GM18502 (cell line): ENCODE measurements at regions not wholly inside any gene's neighbourhood (a gene's known extent, or its start where the extent isn't known, plus 50 kb on each side); places are given as distances from the start of the nearest gene placed in this dataset.
A peak's percentile ranks its signal among the peaks of the same experiment; 100 is the strongest.

Experiments
- ATAC-seq: cut with Tn5 transposase; IDR thresholded peaks from one replicate; pipeline ENCODE4 v1.9.1; 2021; ENCODE audit warnings: mild to moderate bottlenecking; ENCODE audit not compliant: unreplicated experiment, poor library complexity

DNA sequence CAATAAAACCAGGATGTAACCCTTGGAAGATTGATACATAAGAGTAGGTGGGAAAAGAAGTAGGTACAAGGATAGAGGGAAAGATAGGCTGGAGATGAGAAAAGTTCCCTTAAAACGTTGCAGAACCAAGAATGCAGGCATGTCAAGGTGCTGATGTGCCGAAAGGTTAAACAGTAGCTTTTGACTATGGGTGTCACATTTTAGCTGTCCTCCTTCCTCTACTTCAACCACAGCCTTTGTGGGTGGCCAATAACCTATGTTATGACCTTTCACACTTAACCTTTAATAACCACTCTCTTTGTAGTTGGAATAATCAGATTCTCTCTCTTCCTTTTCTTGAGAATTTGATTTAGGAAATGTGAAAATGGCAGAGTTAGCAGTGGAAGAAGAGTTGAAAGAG lies 184.5 kb upstream of the GAP43 start:
- no peak for ATAC-seq

DNA sequence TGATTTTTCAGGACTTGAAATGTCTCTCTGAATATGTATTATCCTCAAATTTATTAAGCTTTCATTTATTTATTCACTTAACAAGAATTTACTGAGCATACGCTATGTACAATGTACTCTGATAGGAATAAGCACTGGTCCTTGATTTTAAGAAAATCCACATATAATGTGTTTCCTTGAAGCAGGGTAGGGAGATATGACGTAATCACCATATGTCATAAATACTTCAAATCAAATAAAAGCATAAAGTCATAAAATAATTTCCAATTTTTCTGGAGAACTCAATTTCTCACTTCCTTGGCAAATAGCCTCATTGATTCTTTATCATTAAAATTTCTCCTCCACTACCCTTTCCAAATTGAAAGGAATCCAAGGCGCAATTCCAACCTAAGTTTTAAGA lies 177.8 kb upstream of the GAP43 start:
- ATAC-seq = no peak

DNA sequence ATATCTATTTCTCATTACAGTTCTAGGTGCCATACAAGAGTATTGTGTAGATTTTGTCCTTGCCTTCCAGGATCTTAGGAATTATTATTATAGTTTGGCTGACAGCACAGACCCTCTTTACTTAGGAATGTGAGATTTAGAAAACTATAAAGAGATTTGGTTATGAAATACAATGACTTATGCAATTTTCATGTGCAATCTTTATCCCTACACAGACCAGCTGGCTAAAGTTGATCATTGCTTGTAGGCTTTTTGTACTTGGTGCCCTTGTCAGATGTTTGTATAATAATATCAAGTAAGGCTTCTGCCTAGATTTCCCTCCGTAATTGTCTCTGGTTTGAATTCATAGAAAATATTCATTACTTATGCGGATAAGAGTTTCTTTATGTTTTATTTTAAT lies 174.5 kb upstream of the GAP43 start:
- ATAC-seq = no peak

DNA sequence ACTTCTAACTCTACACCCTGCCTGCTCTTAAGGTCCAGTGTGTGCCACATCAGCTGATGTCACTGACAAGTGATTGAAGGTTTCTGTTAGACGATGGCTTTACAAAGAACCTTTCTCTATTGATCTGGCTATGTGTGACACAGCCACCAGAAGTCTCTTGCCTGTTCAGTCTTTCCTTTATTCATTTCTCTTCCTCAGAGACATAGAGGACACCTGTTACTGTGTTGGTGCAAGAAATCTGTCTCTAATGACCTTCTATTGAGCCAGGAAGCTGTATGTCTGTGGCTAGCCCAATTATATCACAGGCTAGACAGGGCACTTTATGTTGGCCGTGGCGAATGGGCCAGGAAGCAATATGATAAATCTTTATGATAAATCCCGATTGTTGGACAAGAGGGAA lies 173.3 kb upstream of the GAP43 start:
- no peak for ATAC-seq

DNA sequence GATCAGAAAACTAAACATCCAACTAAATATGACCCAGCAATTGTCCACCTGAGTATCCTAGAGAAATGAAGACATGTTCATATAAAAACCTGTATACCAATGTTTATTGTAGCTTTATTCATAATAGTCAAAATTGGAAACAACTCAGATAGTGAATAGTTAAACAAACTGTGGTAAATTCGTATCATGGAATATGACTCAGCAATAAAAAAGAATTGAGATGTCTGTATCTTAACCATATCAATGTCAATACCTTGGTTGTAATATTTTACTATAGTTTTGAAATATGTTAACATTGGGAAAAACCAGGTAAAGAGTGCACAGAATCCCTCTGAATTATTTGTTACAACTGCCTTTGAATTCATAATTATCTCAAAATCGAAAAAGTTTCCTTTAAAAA lies 159.3 kb upstream of the GAP43 start:
- ATAC-seq = no peak

DNA sequence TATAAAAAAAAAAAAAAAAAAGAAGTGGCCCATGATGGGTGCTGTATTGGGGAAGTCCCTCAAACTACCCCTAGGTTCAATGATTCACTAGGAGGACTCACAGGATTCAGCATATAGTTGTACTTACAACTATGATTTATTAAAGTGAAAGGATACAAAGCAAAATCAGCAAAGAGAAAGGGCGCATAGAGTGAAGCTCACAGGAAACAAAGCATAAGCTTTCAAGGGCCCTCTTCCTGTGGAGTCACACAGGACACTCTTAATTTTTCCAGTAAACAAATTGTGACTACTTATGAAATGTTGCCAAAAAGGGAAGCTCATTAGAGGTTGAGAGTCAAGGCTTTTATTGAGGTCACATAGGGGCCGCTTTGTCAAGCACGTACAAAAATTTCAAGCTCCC lies 153.7 kb upstream of the GAP43 start:
- ATAC-seq = no peak

DNA sequence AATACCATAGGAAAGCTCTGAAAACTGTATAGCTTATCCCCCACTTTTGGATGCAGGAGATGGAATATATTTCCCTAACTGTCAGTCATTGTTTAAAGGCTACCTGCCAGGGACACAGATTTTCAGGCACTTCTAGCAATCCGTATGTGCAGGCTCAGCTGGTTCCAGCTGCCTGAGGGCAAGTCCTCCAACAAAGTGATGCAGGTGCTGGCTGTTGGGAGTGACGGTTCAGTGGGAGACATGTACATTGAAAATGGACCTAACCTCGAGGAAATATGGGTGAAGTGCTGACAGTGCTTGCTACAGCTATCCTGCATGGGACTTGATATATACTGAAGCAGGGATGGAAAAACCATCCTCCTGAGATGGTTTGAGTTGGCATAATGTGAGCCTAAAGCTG lies 153.1 kb upstream of the GAP43 start:
- ATAC-seq = no peak

DNA sequence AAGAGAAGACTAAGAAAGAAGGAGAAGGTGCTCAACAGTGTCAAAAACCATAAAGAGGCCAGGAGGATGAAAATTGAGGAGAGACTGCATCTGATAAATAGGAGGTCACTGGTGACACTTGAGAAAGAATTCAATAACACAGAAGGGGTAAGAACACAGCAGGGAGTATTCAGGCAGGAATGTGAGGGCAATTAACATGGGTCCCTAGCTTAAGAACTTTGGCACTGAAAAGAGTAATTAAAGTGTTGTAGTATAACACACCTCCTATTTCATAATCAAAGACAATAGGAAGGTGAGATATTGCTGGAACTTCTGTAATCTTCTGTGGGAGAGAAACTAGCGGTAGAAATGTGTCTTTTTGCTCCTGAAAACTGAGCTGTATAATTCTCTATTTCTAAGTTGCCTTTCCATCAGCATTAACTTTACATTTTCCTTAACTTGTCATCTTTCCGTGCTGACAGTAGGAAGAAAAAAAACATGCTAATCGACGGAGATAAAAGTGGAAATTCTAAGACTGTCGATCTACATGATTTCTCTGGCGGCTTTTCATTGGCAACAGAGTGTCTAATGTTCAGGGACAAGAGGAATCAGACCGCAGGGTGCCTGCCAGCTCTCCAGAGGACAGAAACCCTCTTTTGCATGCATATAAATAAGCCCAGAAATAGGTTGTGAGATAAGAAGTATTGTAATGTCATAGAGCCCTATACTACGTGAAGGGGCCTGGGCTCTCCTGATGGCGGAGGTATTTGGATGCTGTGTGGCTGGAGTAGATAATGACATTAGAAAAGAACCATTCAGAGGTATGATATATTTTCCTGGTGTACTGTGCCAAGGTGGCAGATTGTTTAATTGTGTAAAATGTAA lies 147.9 kb upstream of the GAP43 start:
- ATAC-seq = no peak

DNA sequence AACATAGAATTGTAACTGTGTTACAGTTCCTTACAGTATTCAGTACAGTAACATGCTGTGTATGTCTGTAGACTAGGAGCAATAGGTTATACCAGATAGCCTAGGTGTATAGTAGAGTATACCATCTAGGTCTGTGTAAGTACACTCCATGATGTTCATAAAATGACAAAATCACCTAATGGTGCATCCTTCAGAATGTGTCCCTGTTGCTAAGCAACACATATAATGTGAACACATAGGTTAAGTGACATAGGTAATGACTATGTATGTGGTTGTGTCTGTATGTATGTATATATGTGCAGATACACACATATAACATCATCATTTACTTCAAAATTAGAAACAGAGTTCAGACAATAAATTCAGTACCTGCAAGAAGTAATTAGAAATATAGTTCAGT lies 146.8 kb upstream of the GAP43 start:
- ATAC-seq = no peak

DNA sequence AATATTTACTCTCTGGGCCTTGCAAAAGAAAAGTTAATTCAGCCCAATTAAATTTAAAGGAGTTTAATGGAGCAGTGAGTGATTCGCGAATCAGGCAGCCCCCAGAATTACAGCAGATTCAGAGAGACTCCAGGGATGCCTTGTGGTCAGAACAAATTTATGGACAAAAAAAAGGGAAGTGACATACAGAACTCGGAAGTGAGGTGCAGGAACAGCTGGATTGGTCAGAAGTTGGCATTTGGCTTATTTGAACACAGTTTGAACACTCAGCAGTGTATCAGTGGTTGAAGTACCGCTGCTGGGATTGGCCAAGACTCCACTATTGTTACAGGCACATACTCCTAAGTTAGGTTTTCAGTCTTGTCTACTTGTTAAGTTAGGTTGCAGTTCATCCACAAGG lies 145.0 kb upstream of the GAP43 start:
- no peak for ATAC-seq

DNA sequence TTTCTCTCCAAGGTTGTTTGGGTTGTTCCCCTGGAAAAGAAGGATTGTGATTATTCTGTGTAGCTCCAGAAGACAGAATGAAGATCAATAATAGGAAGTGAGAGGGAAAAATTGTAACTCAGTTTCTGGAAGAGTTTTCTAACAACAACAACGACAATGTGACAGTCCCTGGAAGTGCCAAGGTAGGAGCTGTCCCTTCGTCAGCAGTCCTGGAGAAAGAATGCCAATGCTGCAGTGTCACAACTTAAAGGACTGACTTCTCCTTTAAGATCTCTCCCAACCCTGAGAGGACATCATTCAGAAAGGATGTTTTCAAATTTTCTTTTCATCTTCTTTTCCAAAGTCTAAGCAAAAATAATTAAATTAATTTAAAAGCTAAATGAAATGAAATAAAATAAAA lies 136.4 kb upstream of the GAP43 start:
- ATAC-seq = no peak

DNA sequence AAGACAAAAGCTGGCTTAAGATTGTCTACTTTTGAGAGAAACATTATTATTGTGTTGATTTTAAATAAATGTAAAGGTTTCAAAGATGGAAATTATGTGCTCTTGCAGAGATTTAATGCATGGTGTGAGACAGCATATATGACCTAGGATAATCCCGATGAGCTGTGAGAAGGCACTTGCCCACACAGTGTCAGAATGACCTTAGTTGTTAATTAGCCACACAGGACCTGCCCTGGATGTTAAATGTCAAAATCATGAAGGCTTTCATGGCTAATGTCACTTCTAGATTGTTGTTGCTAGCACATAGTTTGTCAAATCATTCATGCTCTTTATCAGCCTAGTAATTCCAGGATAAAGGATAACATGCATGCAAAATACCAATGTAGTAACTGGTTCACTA lies 135.3 kb upstream of the GAP43 start:
- ATAC-seq = no peak

DNA sequence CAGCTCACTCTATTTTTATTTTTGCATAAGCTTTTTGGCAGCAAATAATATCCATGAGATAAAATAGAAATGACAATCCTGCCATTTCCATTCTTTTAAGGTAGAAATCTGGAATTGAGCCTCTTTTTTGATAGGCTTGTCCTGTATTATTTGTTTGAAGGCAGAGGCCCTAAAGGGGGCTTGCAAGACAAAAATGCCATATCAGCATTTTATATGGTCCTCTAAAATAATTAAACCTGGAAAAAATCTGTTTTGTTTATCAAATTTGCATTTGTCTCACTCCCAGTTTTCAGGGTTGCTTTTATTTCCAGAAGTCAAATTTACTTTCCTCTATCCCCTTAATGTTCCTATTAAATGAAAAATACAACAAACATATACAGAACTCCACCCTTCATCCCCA lies 134.9 kb upstream of the GAP43 start:
- no peak for ATAC-seq

DNA sequence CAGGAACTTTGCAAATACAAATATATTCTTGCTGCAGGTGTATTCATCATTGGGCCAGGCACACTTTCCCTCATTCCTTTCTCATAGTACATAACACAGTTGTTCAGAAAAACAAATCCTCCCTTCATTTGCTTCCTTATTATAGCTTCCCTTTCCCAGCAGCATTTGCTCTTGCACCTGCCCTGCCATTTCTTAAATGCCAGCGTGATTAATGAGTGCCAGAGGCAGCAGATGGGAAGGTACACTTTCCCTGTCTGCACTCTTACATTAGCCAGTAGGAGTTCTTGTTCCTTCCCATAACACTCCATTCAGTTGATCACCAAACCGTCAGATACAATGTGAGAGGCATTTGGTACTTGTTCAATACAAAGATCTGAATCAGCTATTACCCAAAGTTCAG lies 128.5 kb upstream of the GAP43 start:
- ATAC-seq = no peak

DNA sequence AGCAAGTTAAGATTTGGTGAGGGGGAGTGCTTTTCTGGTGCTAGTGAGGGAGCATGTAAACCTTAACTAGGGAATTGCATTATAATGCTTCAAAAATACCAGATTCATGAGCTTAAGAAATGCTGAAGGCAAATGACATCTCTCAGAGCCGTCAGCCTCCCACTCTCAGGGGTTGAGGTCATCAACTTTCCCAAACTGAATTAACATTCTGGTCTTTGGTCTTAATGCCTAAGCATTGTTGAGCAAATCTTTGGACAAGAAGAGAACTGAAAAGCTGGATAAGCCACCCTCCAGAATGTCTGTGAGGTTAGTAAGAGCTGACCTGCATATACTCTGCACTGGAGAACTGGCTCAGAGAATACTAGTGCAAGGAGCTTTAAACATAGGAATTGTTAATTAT lies 124.9 kb upstream of the GAP43 start:
- ATAC-seq = no peak

DNA sequence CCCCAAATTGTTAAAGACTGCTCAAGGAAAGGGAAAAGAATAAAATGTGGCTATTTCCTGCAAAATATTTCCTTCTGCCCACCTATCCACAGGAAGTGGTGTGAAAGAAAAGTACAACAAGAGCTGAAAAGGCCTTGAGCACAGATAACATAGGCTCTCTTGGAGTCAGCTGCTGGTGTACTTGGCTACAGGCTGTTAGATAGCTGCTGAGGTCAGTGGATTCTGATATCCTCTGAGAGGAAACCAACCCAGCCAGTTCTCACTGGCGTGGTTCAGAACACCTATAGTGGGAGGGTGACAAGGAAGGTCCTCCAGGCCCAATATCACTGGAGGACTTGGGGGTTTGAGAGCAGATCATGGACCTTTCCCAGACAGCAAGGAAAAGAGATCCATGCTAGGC lies 124.4 kb upstream of the GAP43 start:
- ATAC-seq = no peak

DNA sequence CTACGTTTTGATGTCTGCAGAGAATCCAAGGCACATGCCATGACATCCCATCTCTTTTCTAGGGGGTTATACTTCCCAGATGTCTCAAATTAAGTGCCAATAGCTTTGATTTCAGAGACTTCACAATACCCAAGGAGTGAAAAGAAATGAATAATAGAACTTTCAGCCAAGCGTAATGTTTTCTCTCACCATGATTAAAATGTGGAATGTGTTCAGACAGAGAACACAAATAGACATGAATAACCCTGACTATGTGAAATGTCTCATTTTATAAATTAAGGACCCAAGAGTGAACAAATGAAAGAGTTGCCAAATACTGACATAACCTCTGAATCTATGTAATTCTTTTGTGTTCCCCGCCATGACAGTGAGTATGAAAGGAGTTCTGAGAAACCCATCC lies 123.6 kb upstream of the GAP43 start:
- no peak for ATAC-seq

DNA sequence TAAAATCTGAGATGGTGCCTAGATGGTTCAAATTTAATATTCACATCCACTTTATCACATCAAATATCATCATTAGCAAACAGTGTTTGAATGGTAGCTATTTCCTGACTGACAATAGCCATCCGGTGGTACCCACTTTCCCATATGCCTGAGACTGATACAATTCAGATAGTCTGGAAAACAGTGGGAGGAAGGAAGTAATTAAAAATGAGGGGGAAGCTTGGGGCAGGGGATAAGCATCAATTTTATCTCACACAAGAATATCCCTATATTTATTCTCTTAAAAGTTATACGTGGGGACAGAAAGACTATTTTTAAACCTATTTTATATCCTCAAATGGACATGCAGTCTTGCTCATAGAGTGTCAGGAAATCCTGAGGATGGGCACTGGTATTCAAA lies 122.5 kb upstream of the GAP43 start:
- ATAC-seq = no peak

DNA sequence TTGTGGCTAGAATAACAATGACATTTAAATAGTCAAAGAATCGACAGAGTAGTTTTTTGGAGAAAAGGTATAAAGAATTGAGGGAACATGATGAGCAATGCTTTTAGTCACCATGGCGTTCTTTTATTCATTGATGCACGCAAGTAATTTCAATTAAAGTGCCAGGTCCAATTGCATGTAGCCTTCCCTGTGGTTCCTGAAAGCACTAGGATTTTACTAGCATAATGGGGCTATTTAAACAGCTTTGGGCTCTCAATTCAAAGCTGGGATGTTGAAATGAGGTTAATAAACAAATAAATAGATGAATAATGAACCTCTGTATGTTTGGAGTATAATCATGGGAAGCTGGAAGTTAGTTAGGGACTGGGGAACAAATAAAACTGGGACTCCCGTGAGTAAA lies 121.2 kb upstream of the GAP43 start:
- ATAC-seq = no peak

DNA sequence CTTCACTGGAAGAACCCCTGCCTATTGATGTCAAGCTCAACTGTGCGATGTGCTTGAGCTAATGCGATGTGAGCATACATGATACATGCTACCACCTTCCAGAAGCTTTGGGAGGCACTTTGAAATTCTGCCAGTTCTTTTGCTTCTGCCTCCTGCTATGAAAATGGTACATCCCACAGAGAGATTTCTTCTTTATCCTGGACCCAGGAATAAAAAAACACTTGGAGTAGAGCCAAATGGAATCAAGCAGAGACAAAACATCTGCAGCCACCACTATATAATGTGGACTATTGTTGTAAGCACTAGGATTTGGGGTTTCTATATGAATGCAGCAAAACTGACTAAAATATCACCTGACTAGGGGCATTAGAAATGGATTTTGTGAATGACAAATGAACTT lies 119.9 kb upstream of the GAP43 start:
- no peak for ATAC-seq

DNA sequence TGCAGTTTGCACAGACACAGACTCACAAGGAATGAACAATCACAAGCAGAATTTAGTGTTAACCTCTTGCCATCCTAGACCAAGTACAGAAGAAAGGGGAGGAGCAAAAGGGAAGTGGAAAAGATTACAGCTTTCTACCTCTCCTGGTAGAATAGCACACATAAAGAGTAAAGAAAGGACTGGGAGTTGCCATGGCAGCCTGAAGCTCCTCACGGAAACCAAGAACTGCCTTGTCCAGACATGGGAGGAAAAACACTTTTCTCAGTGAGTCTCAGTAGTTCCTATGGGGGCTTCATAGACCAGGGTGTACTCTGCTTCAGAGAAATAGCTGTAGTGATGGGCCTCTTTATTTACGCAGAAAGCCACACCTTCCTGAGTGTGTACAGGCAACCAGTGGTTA lies 114.7 kb upstream of the GAP43 start:
- no peak for ATAC-seq

DNA sequence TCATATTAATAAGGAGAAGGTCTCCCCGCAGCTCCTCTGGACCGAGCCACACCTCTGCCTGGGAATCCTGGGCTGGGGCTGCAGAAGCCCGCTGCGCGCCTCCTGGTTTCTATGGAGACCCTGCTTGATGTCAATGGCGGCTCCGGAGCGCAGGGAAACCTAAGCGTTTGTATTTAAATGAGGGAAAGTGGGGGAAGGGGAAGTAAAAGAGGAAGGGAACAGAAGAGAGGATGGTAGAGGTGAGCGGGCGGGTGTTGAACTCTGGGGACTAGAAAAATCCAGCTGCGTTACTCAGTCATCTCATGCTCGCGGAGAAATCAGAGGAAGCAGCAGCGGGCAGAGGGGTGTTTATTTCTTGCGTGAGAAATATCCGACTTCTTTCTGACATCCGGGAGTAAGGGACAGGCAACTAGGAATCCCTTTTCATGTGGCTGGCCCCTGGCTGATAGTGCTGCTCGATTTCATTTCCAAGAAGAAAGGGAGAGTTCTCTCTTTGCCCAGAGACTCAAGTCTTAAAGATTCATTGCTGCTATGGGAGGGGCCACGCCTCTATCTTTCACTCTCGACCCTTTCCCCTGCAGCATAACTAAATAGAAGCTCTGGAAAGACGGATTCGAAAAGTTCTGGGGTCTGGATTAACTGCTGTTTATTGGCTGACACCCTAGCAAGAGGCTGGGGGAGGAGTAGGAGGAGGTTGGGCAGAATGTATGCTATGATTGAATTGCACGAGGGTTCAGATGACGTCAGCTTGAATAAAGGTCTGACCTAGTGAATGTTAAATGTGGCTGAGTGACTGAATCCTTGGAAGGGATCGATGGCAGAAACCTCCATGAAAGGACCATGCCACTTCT lies 110.5 kb upstream of the GAP43 start:
- ATAC-seq = peak; percentile 43
